GM18867 (cell line): ENCODE measurements at regions not wholly inside any gene's neighbourhood (a gene's known extent, or its start where the extent isn't known, plus 50 kb on each side); places are given as distances from the start of the nearest gene placed in this dataset.
A peak's percentile ranks its signal among the peaks of the same experiment; 100 is the strongest.
"Not testable (repeated sequence)": the region's sequence is repeated elsewhere in the genome, so short reads cannot be mapped to it uniquely, and the experiment has no call there.

ENCODE experiments used
- ATAC-seq: cut with Tn5 transposase; IDR thresholded peaks from one replicate; pipeline ENCODE4 v1.9.1; 2021; ENCODE audit warnings: mild to moderate bottlenecking, moderate library complexity; ENCODE audit not compliant: unreplicated experiment

DNA sequence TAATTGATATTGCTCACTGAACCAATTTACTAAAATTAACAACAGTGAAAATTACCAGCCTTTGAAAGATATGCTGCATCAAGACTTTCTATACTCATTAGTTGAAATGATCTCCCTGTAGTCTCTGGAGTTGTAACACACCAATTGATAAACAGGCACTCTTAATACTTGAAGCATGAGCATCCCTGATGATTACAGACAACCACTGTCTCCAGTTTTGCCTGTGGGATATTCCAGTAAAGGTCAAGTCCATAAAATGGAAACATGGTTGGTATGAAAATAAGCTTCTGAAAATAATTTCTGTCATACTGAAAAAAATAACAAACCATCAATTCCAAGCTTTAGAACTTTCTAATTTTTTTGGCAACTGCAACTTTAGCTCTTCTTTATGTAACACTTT, 405.8 kb downstream of the SPRY2 start:
- ATAC-seq = no peak

GRCh38 chr13:79933389-79933788, 407.5 kb downstream of the SPRY2 start:
- no peak for ATAC-seq

GRCh38 chr13:79932556-79932955, 408.4 kb downstream of the SPRY2 start:
- ATAC-seq = no peak

DNA sequence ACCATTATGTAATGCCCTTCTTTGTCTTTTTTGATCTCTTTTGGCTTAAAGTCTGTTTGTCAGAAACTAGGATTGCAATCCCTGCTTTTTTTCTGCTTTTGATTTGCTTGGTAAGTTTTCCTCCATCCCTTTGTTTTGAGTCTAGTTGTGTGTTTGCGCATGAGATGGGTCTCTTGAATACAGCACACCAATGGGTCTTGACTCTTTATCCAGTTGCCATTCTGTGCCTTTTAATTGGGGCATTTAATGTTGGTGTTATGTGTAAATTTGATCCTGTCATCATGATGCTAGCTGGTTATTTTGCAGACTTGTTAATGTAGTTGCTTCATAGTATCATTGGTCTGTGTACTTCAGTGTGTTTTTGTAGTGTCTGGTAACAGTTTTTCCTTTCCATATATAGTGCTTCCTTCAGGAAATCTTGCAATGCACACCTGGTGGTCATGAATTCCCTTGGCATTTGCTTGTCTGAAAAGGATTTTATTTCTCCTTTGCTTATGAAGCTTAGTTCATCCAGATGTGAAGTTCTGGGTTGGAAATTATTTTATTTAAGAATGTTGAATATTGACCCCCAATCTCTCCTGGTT, 416.9 kb downstream of the SPRY2 start:
- ATAC-seq = not testable (repeated sequence)

DNA sequence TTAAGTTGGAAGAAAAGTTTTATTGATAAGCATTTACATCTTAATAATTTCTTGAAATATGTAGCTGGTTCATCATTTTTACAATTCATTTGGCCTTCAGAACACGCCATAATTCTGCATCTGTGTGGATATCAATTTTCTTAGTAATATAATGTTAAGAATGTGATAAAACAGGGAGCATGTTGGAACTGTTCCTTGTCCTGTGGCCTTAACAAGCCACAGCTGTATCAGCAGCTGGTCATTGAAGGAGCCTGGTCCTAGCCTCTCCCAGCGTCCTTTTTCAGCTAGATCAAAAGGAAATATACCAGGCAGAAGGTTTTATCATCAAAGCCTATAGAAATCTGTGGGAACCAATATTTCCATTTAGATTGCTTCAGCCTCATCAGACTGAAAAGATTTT, 421.8 kb downstream of the SPRY2 start:
- ATAC-seq = no peak

GRCh38 chr13:79918620-79919019, 422.3 kb downstream of the SPRY2 start:
- no peak for ATAC-seq

- no peak for ATAC-seq
These were observed 423.3 kb downstream of the SPRY2 start for GRCh38 chr13:79917628-79918027.

- ATAC-seq = no peak
These were observed 425.7 kb downstream of the SPRY2 start for GRCh38 chr13:79915114-79915811.

DNA sequence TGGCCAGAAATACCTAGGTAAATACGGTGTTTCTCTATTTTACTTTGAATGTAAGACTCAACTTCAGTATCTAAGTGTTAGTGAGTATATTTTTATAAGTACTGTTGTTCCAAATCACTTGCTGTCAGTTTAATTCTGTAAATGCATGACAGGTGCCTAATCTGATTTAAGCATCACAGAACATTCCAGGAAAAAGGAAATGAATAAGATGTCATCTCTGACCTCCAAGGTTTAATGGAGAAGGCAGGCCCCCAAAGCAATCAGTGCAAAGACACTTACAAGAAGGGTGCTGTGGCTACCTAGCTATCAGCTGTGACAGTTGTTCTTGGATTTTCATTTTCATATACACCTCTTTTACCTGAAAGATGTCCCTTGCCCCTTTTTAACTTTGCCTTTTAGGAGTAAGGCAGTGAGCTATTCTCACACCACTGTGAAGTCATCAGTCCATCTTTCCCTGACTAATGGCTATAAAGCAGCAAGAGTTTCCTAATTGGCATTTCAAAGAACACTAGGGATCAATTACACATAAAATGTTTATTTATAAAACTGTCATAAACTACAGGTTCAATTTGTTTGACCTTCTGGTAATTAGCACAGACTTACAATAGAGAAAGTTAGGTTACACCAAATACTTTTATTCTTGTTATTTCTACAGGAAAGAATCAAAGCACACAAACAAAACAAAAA, 427.6 kb downstream of the SPRY2 start:
- no peak for ATAC-seq

GRCh38 chr13:79912403-79912802, 428.5 kb downstream of the SPRY2 start:
- ATAC-seq = no peak

- ATAC-seq = no peak
These were observed 429.9 kb downstream of the SPRY2 start for GRCh38 chr13:79910875-79911540.

DNA sequence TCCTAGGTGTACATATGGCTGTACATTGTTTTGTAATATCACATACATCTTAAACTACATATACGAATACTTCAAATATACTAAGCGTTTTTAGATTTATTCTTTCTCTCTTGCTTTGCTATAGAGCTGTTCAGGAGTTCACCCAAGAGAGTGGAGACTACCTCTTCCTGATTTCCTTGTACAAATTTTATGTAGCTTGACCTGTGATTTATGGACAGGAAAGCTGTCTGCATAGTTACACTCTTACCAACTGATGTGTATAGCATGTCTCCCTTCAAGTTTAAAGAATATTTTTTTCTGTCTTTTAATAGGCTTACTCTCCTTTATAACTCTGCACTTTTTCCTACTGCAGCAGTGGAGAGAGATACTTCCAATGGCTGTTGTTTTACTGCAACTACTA, 428.7 kb downstream of the NDFIP2 start:
- no peak for ATAC-seq

DNA sequence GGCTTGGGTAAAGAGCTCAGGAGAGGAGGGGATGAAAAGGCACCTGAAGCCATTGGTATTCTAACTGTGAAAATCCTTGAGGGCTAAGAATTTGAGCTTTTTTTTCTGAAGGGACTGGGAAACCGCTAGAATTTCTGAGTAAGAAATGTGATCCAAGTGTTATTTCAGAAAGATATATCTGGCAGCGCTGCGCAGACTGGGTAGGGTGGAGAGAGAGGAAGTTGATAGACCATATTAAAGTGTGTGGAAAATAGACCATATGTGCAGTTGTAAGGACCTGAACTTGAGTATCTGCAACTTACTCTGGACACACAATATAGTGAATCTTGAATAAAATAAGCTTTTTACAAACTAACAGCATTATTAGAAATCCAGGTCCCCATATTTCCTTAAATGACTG, 427.4 kb downstream of the NDFIP2 start:
- no peak for ATAC-seq

DNA sequence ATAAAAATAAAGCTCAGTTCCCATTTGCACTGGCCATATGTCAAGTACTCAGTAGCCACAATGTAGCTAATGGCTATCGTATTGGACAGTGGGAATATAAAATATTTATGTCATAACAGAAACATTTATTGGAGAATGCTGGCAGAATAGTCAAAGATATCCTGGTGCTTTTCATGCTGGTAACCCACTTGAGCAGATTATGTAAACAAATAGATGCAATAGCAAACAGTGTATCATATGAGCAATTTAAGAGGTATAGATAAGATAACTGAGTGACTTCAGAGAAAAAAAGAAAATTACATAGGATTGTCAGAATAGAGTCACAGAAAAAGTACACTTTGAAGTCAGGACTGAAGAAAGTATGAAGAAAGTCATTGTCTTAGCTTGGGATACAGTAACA, 426.6 kb downstream of the NDFIP2 start:
- no peak for ATAC-seq

DNA sequence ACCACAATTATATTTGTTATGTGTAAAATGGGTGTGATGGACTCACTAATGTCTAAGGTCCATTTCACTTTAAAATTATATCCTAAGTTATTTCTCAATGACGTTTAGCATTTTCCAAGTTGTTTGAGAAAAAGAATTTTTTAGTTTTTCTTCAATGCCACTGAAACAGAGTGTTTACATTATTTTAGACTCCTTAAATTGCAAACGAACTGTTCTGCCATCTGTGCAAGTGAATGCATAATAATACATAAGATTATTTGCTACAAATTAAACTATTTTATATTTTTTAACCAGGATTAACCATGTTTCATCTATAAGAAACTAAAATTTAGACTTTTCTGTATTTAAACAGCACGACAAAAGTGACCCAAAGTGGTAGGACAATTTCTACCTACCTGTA, 425.4 kb downstream of the NDFIP2 start:
- no peak for ATAC-seq

DNA sequence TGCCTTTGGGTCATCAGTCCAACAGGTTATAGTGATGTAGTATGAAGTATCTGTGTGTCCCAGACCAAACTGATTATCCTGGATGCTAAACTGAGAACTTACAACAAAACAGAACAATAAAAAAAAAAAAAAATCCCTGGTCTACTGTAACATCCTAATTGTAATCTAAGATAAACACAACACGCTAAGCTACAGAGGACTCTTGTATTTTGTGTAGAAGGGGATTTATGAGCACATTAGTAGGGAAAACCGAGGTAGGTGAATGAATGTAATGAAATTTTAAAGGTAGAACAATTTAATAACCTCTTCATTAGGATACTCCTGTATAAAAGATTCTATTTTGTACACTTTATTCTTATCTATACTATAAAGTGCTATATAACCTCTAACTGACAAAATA, 424.1 kb downstream of the NDFIP2 start:
- no peak for ATAC-seq

- no peak for ATAC-seq
These were observed 423.6 kb downstream of the NDFIP2 start for GRCh38 chr13:79904581-79904980.

DNA sequence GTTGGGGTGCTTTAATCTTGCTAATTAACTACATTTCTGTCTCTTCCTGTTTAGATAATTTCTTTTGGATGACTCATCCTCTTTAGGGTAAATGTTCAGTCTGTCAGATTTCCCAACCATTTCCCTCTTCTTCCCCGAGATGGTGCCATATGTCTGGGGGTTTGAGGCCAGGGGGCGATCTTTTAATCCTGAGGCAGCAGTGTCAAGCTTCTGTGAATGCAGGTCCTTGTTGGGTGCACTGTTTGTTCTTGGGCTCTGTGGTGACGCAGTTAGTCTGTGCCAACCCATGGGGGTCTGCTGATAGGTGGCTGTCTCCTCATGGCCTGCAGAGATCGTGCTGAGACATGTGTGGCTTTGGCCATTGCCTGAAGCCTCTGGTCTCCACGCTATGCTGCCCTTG, 420.4 kb downstream of the NDFIP2 start:
- no peak for ATAC-seq

- ATAC-seq = no peak
These were observed 419.4 kb downstream of the NDFIP2 start for GRCh38 chr13:79900356-79900755.

- ATAC-seq = no peak
These were observed 418.0 kb downstream of the NDFIP2 start for GRCh38 chr13:79898996-79899395.

DNA sequence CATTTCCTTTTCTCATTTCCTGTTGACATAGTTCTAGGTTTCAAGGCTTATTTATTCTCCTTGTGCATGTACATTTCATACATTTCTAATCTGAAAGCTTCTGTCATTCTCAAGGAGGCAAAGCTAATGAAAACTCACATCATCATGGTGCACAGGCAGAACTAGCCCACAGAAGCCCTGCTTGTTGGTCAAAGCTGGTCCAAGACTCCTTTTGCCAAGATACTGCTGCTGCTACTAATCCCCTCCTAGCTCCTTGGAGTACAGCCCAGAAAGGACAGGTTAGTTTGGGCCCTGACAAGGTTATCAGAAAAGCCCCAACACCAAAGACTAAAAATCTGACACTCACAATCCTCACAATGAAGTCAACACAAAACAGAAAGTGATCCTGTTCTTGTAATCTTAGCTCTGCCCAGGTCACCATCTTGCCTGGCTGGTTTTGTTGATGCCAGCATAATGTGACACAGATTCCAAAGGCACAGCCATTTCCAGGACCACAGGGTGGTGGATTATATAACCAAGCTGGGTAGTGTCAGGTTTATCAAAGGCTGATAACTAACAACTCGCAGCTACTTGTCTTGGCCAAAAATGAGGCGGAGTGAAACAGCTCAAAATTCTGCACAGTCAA, 417.4 kb downstream of the NDFIP2 start:
- peak; percentile 47 for ATAC-seq
